ENCODE measurements at regions not wholly inside any gene's neighbourhood (a gene's known extent, or its start where the extent isn't known, plus 50 kb on each side); places are given as distances from the start of the nearest gene placed in this dataset.

GRCh38 chr11:59267736-59268475 lies 55.2 kb upstream of the MPEG1 start:
- no peak for DNase-seq
- intact Hi-C loops (cut with DNase I): no loop called here
- TF ChIP-seq CTCF (IDR thresholded peaks at IDR 0.05): no peak
- H3K9me3 ChIP-seq: no peaks in the 10 kb centered on the region
- ATAC-seq: no peak
- no peak overlapping the region for H3K27ac ChIP-seq
- H3K27me3 ChIP-seq: no peaks in the 10 kb centered on the region
- peaks cover 0 to 9% of the 10 kb centered on the region in 2 donors for H3K4me1 ChIP-seq
- no peaks in the 10 kb centered on the region for H3K36me3 ChIP-seq
- no peak overlapping the region for H3K4me3 ChIP-seq

- TF ChIP-seq CTCF (IDR thresholded peaks at IDR 0.05): no peak
- Histone ChIP-seq H3K36me3 (no peaks in the 10 kb centered on the region), H3K9me3 (no peaks in the 10 kb centered on the region), H3K27me3 (no peaks in the 10 kb centered on the region), H3K4me3 (no peak overlapping the region), H3K27ac (no peak overlapping the region), H3K4me1 (peaks cover 0 to 5% of the 10 kb centered on the region in 2 donors)
- no peak for ATAC-seq
- DNase-seq: no peak
- intact Hi-C loops (cut with DNase I): no loop called here
Measured at GRCh38 chr11:59267196-59267595, 54.5 kb upstream of the MPEG1 start.

GRCh38 chr11:59266491-59266890 lies 53.8 kb upstream of the MPEG1 start:
- no peaks in the 10 kb centered on the region for H3K27me3 ChIP-seq
- peak; percentile 63 for ATAC-seq
- H3K9me3 ChIP-seq: no peaks in the 10 kb centered on the region
- no peak for TF ChIP-seq CTCF (IDR thresholded peaks at IDR 0.05)
- no peaks in the 10 kb centered on the region for H3K36me3 ChIP-seq
- DNase-seq: no peak
- H3K4me1 ChIP-seq: peaks cover 0 to 2% of the 10 kb centered on the region in 2 donors
- intact Hi-C loops (cut with DNase I): no loop called here
- no peak overlapping the region for H3K4me3 ChIP-seq
- no peak overlapping the region for H3K27ac ChIP-seq

GRCh38 chr11:59265735-59266134 lies 53.0 kb upstream of the MPEG1 start:
- DNase-seq (no peak), ATAC-seq (no peak)
- no peak overlapping the region for H3K4me3 ChIP-seq
- intact Hi-C loops (cut with DNase I): no loop called here
- H3K9me3 ChIP-seq: no peaks in the 10 kb centered on the region
- no peaks in the 10 kb centered on the region for H3K36me3 ChIP-seq
- H3K27me3 ChIP-seq: no peaks in the 10 kb centered on the region
- no peak overlapping the region for H3K27ac ChIP-seq
- no peak for TF ChIP-seq CTCF (IDR thresholded peaks at IDR 0.05)
- H3K4me1 ChIP-seq: no peaks in the 10 kb centered on the region

- Histone ChIP-seq H3K27ac (no peak overlapping the region), H3K36me3 (no peaks in the 10 kb centered on the region), H3K9me3 (no peaks in the 10 kb centered on the region), H3K27me3 (no peaks in the 10 kb centered on the region), H3K4me1 (no peaks in the 10 kb centered on the region), H3K4me3 (no peak overlapping the region)
- TF ChIP-seq CTCF (IDR thresholded peaks at IDR 0.05): no peak
- intact Hi-C loops (cut with DNase I): no loop called here
- ATAC-seq (no peak), DNase-seq (no peak)
Measured at GRCh38 chr11:59264736-59265135, 52.0 kb upstream of the MPEG1 start.

All from left lung (tissue), 4 donors.